PC-9 (cell line): ENCODE measurements at regions not wholly inside any gene's neighbourhood (a gene's known extent, or its start where the extent isn't known, plus 50 kb on each side); places are given as distances from the start of the nearest gene placed in this dataset.

ENCODE experiments used
- BruUV-seq: library from RNA; stranded (reverse); fragments of 400-500 nt; replicated peaks from 2 replicates; lab custom pipeline; 2021; lab: Mats Ljungman, UMichigan
- CTCF ChIA-PET: fragments of 300-600 bp; sonication (Branson Sonifier 250); formaldehyde crosslinking; loops from one replicate; lab custom pipeline; 2022; ENCODE audit warnings: antibody characterized with exemption; lab: Charles Lee
- POLR2A ChIA-PET: fragments of 300-600 bp; sonication (Branson Sonifier 250); formaldehyde crosslinking; loops from one replicate; lab custom pipeline; 2022; ENCODE audit warnings: antibody characterized with exemption; ENCODE audit not compliant: unreplicated experiment; lab: Charles Lee
- DNase-seq, 2 experiments: peaks; one replicate each; pipeline versions ENCODE4 v3.0.0 to v3.0.0-alpha.2; 2015 to 2022; ENCODE audit warnings: mixed read lengths in 1 of 2
- H2AFZ ChIP-seq: fragments of 200-600 bp; sonication (generic); 2 replicates; pipeline ENCODE4 v1.8.1; 2017; ENCODE audit warnings: antibody characterized with exemption
- H3F3A ChIP-seq: fragments of 200-600 bp; sonication (generic); 2 replicates; pipeline ENCODE4 v1.8.1; 2017; ENCODE audit warnings: antibody characterized with exemption, mild to moderate bottlenecking, low read depth; ENCODE audit not compliant: insufficient read depth
- H3K27ac ChIP-seq: fragments of 200-600 bp; sonication (generic); 2 replicates; pipeline ENCODE4 v1.6.1; 2016; ENCODE audit warnings: mixed run types
- H3K27me3 ChIP-seq: fragments of 200-600 bp; sonication (generic); 2 replicates; pipeline ENCODE4 v1.6.1; 2016; ENCODE audit warnings: low read depth, mixed run types; ENCODE audit not compliant: insufficient read depth
- H3K36me3 ChIP-seq: fragments of 200-600 bp; sonication (generic); 2 replicates; pipeline ENCODE4 v1.6.1; 2016; ENCODE audit warnings: low read depth, mixed run types
- H3K4me1 ChIP-seq: fragments of 200-600 bp; sonication (generic); replicated peaks from 2 replicates; pipeline ENCODE4 v1.6.1; 2016; ENCODE audit warnings: mixed run types; ENCODE audit not compliant: insufficient read depth
- H3K4me2 ChIP-seq: fragments of 200-600 bp; sonication (generic); 2 replicates; pipeline ENCODE4 v1.6.1; 2017; ENCODE audit warnings: mixed run types
- H3K4me3 ChIP-seq: fragments of 200-600 bp; sonication (generic); 2 replicates; pipeline ENCODE4 v1.6.1; 2016; ENCODE audit warnings: mixed run types
- H3K79me2 ChIP-seq: fragments of 200-600 bp; sonication (generic); 2 replicates; pipeline ENCODE4 v1.6.1; 2017; ENCODE audit warnings: low read depth, mixed run types
- H3K9me2 ChIP-seq: fragments of 200-600 bp; sonication (generic); 2 replicates; pipeline ENCODE4 v1.8.1; 2017; ENCODE audit warnings: mild to moderate bottlenecking; ENCODE audit not compliant: insufficient read depth
- H3K9me3 ChIP-seq: fragments of 200-600 bp; sonication (generic); 2 replicates; pipeline ENCODE4 v1.8.1; 2016; ENCODE audit warnings: low read depth; ENCODE audit not compliant: insufficient read depth
- H4K20me1 ChIP-seq: fragments of 200-600 bp; sonication (generic); 2 replicates; pipeline ENCODE4 v1.8.1; 2017; ENCODE audit not compliant: insufficient read depth
- EZH2 ChIP-seq: fragments of 200-600 bp; sonication (generic); IDR thresholded peaks from 2 replicates; pipeline ENCODE4 v1.8.0; 2017; ENCODE audit warnings: antibody characterized with exemption, low read depth
- intact Hi-C: fragments of 100-400 bp; cut with micrococcal nuclease; formaldehyde crosslinking; loops from one replicate; pipeline ENCODE4 v1.10.0; 2022; ENCODE audit not compliant: unreplicated experiment
- TF ChIP-seq, protein P1 (sequence below): fragments of 200-600 bp; sonication (generic); conservative IDR thresholded peaks from 2 replicates; pipeline ENCODE4 v1.6.1; 2017; ENCODE audit warnings: mixed run types, antibody characterized with exemption, mild to moderate bottlenecking, moderate library complexity

DNA sequence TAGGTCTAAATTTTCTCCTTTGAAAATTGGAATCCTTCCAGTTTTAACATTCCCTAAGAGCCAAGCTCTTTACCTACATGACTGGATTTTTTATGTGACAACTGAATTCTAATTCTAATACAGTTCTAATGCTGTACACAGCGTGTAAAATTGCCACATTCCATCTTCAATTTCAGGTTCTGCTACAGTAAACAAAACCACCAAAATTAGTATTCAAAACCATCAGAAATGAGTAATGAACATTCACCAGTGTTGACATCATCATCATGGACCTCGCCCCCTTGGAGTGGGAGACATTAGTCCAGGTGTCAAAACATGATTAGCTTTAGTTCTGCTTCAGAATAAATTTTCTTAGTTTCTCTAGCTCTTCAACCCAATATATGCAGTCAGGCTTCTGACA, 133.6 kb downstream of the MBD2 start:
- no peak for TF ChIP-seq EZH2
- TF ChIP-seq, protein P1, sequence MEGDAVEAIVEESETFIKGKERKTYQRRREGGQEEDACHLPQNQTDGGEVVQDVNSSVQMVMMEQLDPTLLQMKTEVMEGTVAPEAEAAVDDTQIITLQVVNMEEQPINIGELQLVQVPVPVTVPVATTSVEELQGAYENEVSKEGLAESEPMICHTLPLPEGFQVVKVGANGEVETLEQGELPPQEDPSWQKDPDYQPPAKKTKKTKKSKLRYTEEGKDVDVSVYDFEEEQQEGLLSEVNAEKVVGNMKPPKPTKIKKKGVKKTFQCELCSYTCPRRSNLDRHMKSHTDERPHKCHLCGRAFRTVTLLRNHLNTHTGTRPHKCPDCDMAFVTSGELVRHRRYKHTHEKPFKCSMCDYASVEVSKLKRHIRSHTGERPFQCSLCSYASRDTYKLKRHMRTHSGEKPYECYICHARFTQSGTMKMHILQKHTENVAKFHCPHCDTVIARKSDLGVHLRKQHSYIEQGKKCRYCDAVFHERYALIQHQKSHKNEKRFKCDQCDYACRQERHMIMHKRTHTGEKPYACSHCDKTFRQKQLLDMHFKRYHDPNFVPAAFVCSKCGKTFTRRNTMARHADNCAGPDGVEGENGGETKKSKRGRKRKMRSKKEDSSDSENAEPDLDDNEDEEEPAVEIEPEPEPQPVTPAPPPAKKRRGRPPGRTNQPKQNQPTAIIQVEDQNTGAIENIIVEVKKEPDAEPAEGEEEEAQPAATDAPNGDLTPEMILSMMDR, result no peak
- no peak overlapping the region for H3K4me3 ChIP-seq
- no peak overlapping the region for H2AFZ ChIP-seq
- no peaks in the 10 kb centered on the region for H3F3A ChIP-seq
- H3K4me1 ChIP-seq, result no peaks in the 10 kb centered on the region
- intact Hi-C loops, result no loop called here
- no peaks in the 10 kb centered on the region for H3K79me2 ChIP-seq
- H3K4me2 ChIP-seq, result no peak overlapping the region
- POLR2A ChIA-PET, result no interaction called here
- H3K9me3 ChIP-seq, result no peaks in the 10 kb centered on the region
- CTCF ChIA-PET, result no interaction called here
- H3K27me3 ChIP-seq, result no peaks in the 10 kb centered on the region
- no peak for DNase-seq
- H4K20me1 ChIP-seq, result no peaks in the 10 kb centered on the region
- no TSS peak for BruUV-seq
- H3K27ac ChIP-seq, result no peak overlapping the region
- H3K36me3 ChIP-seq, result no peaks in the 10 kb centered on the region
- H3K9me2 ChIP-seq, result no peaks in the 10 kb centered on the region

DNA sequence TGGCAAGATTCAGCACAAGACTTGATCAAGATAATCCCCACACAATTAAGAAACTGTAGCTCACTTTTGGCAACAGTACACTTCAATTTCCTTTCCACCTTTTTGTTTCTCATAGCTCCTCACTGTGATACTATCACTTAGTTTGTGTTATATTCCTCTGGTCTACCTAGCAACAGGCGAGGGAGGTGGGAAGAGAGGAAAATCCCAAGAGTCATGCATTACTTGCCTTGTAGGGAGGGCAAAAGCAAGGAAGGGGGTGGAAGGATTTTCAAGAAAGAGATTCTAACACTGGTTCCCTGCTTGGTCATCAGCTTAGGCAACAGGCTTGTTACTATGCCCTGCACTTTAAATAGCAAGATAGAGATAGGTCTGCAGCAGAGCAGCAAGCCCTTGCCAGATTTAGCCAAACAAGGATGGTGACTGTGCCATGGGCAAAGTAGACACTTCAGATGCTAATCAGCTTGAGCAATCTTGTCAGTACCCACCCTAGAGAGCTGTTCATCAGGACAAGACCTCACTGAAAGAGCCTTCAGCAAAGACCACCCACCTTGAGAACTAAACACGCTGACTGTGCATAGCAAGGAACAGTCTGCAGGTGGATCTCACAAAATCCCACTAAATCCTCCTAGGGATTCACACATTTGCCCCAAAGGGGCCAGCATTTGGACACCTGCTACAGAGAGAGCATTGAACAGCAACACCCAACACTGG, 134.6 kb downstream of the MBD2 start:
- CTCF ChIA-PET, result no interaction called here
- intact Hi-C loops, result no loop called here
- Histone ChIP-seq H3K4me2 (no peak overlapping the region), H4K20me1 (no peaks in the 10 kb centered on the region), H3K36me3 (no peaks in the 10 kb centered on the region), H3K9me2 (no peaks in the 10 kb centered on the region), H3K27me3 (no peaks in the 10 kb centered on the region), H3F3A (no peaks in the 10 kb centered on the region), H3K27ac (no peak overlapping the region), H2AFZ (no peak overlapping the region), H3K9me3 (no peaks in the 10 kb centered on the region), H3K4me3 (no peak overlapping the region), H3K4me1 (no peaks in the 10 kb centered on the region), H3K79me2 (no peaks in the 10 kb centered on the region)
- no peak for DNase-seq
- no TSS peak for BruUV-seq
- TF ChIP-seq, protein P1, result no peak
- TF ChIP-seq EZH2, result no peak
- POLR2A ChIA-PET, result no interaction called here

DNA sequence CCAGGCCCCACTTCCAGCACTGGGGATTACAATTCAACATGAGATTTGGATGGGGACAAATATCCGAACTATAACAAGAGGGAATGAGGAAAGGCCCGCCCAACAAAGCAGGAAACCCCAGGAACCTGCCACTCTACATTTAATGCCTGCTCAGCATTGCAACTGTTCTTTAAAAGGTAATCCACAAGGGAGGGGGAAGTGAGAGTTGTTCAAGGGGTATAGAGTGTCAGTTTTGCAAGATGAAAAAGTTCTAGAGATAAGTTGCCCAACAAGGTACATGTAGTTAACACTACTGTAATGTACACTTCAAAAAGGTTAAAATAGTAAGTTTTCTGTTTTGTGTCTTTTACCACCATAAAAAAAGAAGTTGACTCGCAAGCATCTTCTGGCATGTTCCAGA, 137.6 kb downstream of the MBD2 start:
- CTCF ChIA-PET, result no interaction called here
- TF ChIP-seq, protein P1, result no peak
- TF ChIP-seq EZH2, result no peak
- Histone ChIP-seq H3K4me1 (no peaks in the 10 kb centered on the region), H3K9me3 (no peaks in the 10 kb centered on the region), H3K4me3 (no peak overlapping the region), H3K27ac (no peak overlapping the region), H4K20me1 (no peaks in the 10 kb centered on the region), H3K4me2 (no peak overlapping the region), H3F3A (no peaks in the 10 kb centered on the region), H3K9me2 (no peaks in the 10 kb centered on the region), H3K79me2 (no peaks in the 10 kb centered on the region), H3K27me3 (no peaks in the 10 kb centered on the region), H2AFZ (no peak overlapping the region), H3K36me3 (no peaks in the 10 kb centered on the region)
- intact Hi-C loops, result no loop called here
- DNase-seq, result no peak
- BruUV-seq, result no TSS peak
- POLR2A ChIA-PET, result no interaction called here
